Activated naive CD8-positive, alpha-beta T cell (primary cell): ENCODE measurements at regions not wholly inside any gene's neighbourhood (a gene's known extent, or its start where the extent isn't known, plus 50 kb on each side); places are given as distances from the start of the nearest gene placed in this dataset.
"Not testable (repeated sequence)": the region's sequence is repeated elsewhere in the genome, so short reads cannot be mapped to it uniquely, and the experiment has no call there.

Experiments used
- H3K27ac Mint-ChIP-seq: one replicate; pipeline ENCODE4 v1.8.0; 2021; ENCODE audit warnings: mixed read lengths
- H3K27me3 Mint-ChIP-seq: one replicate; pipeline ENCODE4 v1.8.0; 2021; ENCODE audit warnings: mixed read lengths
- H3K36me3 Mint-ChIP-seq: one replicate; pipeline ENCODE4 v1.8.0; 2021; ENCODE audit warnings: mixed read lengths
- H3K4me1 Mint-ChIP-seq: one replicate; pipeline ENCODE4 v1.8.0; 2021; ENCODE audit warnings: low read depth, mixed read lengths
- H3K4me3 Mint-ChIP-seq: one replicate; pipeline ENCODE4 v1.8.0; 2021; ENCODE audit warnings: mild to moderate bottlenecking, mixed read lengths
- H3K9me3 Mint-ChIP-seq: one replicate; pipeline ENCODE4 v1.8.0; 2021; ENCODE audit warnings: low read depth, mixed read lengths

- Mint-ChIP-seq H3K4me1 (no peaks in the 10 kb centered on the region), H3K27me3 (peaks cover 2% of the 10 kb centered on the region), H3K27ac (no peak overlapping the region), H3K36me3 (no peaks in the 10 kb centered on the region), H3K9me3 (no peaks in the 10 kb centered on the region), H3K4me3 (no peak overlapping the region)
Observed at GRCh38 chr3:197375001-197375441, 76.6 kb upstream of the DLG1 start.

- no peaks in the 10 kb centered on the region for H3K4me1 Mint-ChIP-seq
- H3K27me3 Mint-ChIP-seq, result no peaks in the 10 kb centered on the region
Observed at GRCh38 chr3:197373096-197373495, 74.7 kb upstream of the DLG1 start.

GRCh38 chr3:197372047-197372661 lies 73.7 kb upstream of the DLG1 start:
- Mint-ChIP-seq H3K9me3 (no peaks in the 10 kb centered on the region), H3K36me3 (no peaks in the 10 kb centered on the region), H3K27ac (no peak overlapping the region), H3K27me3 (no peaks in the 10 kb centered on the region), H3K4me1 (no peaks in the 10 kb centered on the region), H3K4me3 (no peak overlapping the region)

More at GRCh38 chr3:197373096-197373495, 74.7 kb upstream of the DLG1 start:
- no peak overlapping the region for H3K4me3 Mint-ChIP-seq
- no peaks in the 10 kb centered on the region for H3K36me3 Mint-ChIP-seq
- H3K9me3 Mint-ChIP-seq, result no peaks in the 10 kb centered on the region
- no peak overlapping the region for H3K27ac Mint-ChIP-seq

- no peaks in the 10 kb centered on the region for H3K4me1 Mint-ChIP-seq
- no peaks in the 10 kb centered on the region for H3K9me3 Mint-ChIP-seq
Observed at GRCh38 chr3:197371591-197372046, 73.2 kb upstream of the DLG1 start.

GRCh38 chr3:197369545-197369944 lies 71.1 kb upstream of the DLG1 start:
- Mint-ChIP-seq H3K27ac (no peak overlapping the region), H3K4me1 (no peaks in the 10 kb centered on the region), H3K9me3 (no peaks in the 10 kb centered on the region), H3K4me3 (no peak overlapping the region), H3K36me3 (no peaks in the 10 kb centered on the region), H3K27me3 (peaks cover 3% of the 10 kb centered on the region)

More at GRCh38 chr3:197371591-197372046, 73.2 kb upstream of the DLG1 start:
- no peak overlapping the region for H3K4me3 Mint-ChIP-seq
- no peak overlapping the region for H3K27ac Mint-ChIP-seq
- H3K27me3 Mint-ChIP-seq, result no peaks in the 10 kb centered on the region
- no peaks in the 10 kb centered on the region for H3K36me3 Mint-ChIP-seq

- no peaks in the 10 kb centered on the region for H3K4me1 Mint-ChIP-seq
- peaks cover 3% of the 10 kb centered on the region for H3K27me3 Mint-ChIP-seq
- H3K36me3 Mint-ChIP-seq, result no peaks in the 10 kb centered on the region
- no peak overlapping the region for H3K4me3 Mint-ChIP-seq
- H3K27ac Mint-ChIP-seq, result no peak overlapping the region
- no peaks in the 10 kb centered on the region for H3K9me3 Mint-ChIP-seq
Observed at GRCh38 chr3:197368821-197369220, 70.4 kb upstream of the DLG1 start.

- H3K9me3 Mint-ChIP-seq, result no peaks in the 10 kb centered on the region
- H3K36me3 Mint-ChIP-seq, result no peaks in the 10 kb centered on the region
- H3K4me3 Mint-ChIP-seq, result no peak overlapping the region
- H3K4me1 Mint-ChIP-seq, result no peaks in the 10 kb centered on the region
- no peak overlapping the region for H3K27ac Mint-ChIP-seq
- H3K27me3 Mint-ChIP-seq, result peaks cover 3% of the 10 kb centered on the region
Observed at GRCh38 chr3:197368330-197368729, 69.9 kb upstream of the DLG1 start.

GRCh38 chr3:197367081-197367780 lies 68.8 kb upstream of the DLG1 start:
- no peak overlapping the region for H3K27ac Mint-ChIP-seq
- H3K36me3 Mint-ChIP-seq, result peaks cover 3% of the 10 kb centered on the region
- no peaks in the 10 kb centered on the region for H3K4me1 Mint-ChIP-seq
- H3K4me3 Mint-ChIP-seq, result no peak overlapping the region
- no peaks in the 10 kb centered on the region for H3K9me3 Mint-ChIP-seq
- H3K27me3 Mint-ChIP-seq, result peaks cover 3% of the 10 kb centered on the region

GRCh38 chr3:197366301-197367044 lies 68.1 kb upstream of the DLG1 start:
- H3K4me1 Mint-ChIP-seq, result no peaks in the 10 kb centered on the region
- no peaks in the 10 kb centered on the region for H3K9me3 Mint-ChIP-seq
- H3K4me3 Mint-ChIP-seq, result no peak overlapping the region
- peaks cover 3% of the 10 kb centered on the region for H3K27me3 Mint-ChIP-seq
- H3K27ac Mint-ChIP-seq, result no peak overlapping the region
- peaks cover 5% of the 10 kb centered on the region for H3K36me3 Mint-ChIP-seq

GRCh38 chr3:197365586-197365985 lies 67.2 kb upstream of the DLG1 start:
- Mint-ChIP-seq H3K36me3 (peaks cover 8% of the 10 kb centered on the region), H3K27ac (no peak overlapping the region), H3K4me3 (no peak overlapping the region), H3K4me1 (no peaks in the 10 kb centered on the region), H3K9me3 (peaks cover 5% of the 10 kb centered on the region), H3K27me3 (peaks cover 3% of the 10 kb centered on the region)

- no peak overlapping the region for H3K4me3 Mint-ChIP-seq
- peaks cover 12% of the 10 kb centered on the region for H3K36me3 Mint-ChIP-seq
- H3K4me1 Mint-ChIP-seq, result no peaks in the 10 kb centered on the region
- no peak overlapping the region for H3K27ac Mint-ChIP-seq
- peaks cover 3% of the 10 kb centered on the region for H3K27me3 Mint-ChIP-seq
- H3K9me3 Mint-ChIP-seq, result peaks cover 10% of the 10 kb centered on the region
Observed at GRCh38 chr3:197364410-197365071, 66.1 kb upstream of the DLG1 start.

GRCh38 chr3:197363553-197364409 lies 65.4 kb upstream of the DLG1 start:
- no peak overlapping the region for H3K27ac Mint-ChIP-seq
- H3K27me3 Mint-ChIP-seq, result peaks cover 4% of the 10 kb centered on the region
- H3K36me3 Mint-ChIP-seq, result peaks cover 17% of the 10 kb centered on the region
- H3K4me1 Mint-ChIP-seq, result no peaks in the 10 kb centered on the region
- H3K4me3 Mint-ChIP-seq, result no peak overlapping the region
- peaks cover 15% of the 10 kb centered on the region for H3K9me3 Mint-ChIP-seq

GRCh38 chr3:197362081-197362480 lies 63.7 kb upstream of the DLG1 start:
- H3K4me1 Mint-ChIP-seq, result no peaks in the 10 kb centered on the region

GRCh38 chr3:197360095-197360494 lies 61.7 kb upstream of the DLG1 start:
- H3K4me1 Mint-ChIP-seq, H3K27ac Mint-ChIP-seq, H3K27me3 Mint-ChIP-seq, H3K4me3 Mint-ChIP-seq: not testable (repeated sequence)
- Mint-ChIP-seq H3K36me3 (peaks cover 18% of the 10 kb centered on the region), H3K9me3 (peaks cover 17% of the 10 kb centered on the region)

More at GRCh38 chr3:197362081-197362480, 63.7 kb upstream of the DLG1 start:
- Mint-ChIP-seq H3K36me3 (peaks cover 18% of the 10 kb centered on the region), H3K27me3 (peaks cover 5% of the 10 kb centered on the region), H3K4me3 (no peak overlapping the region), H3K27ac (no peak overlapping the region), H3K9me3 (peaks cover 17% of the 10 kb centered on the region)
